HG03342 (cell line): ENCODE measurements at regions not wholly inside any gene's neighbourhood (a gene's known extent, or its start where the extent isn't known, plus 50 kb on each side); places are given as distances from the start of the nearest gene placed in this dataset.
"Not testable (repeated sequence)": the region's sequence is repeated elsewhere in the genome, so short reads cannot be mapped to it uniquely, and the experiment has no call there.

ENCODE experiments used
- ATAC-seq: cut with Tn5 transposase; IDR thresholded peaks from one replicate; pipeline ENCODE4 v1.9.1; 2021; ENCODE audit warnings: mild to moderate bottlenecking, moderate library complexity; ENCODE audit not compliant: unreplicated experiment

DNA sequence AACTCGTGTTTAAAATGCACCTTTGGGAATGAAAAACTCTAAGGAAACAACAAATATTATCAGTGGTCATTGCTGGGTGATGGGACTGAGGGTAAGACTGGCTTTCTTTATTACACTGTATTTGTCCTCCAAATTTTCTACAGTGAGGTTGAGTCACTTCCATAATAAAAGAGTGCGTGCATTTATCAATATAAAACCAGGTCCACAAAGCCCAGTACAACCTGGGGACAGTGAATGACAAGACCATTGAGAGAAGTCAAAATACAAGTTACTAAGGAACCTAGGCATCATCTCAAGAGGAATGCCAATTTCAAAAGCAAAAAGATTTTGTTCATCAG, 76.4 kb downstream of the MAGED4 start:
- ATAC-seq: peak; percentile 3

DNA sequence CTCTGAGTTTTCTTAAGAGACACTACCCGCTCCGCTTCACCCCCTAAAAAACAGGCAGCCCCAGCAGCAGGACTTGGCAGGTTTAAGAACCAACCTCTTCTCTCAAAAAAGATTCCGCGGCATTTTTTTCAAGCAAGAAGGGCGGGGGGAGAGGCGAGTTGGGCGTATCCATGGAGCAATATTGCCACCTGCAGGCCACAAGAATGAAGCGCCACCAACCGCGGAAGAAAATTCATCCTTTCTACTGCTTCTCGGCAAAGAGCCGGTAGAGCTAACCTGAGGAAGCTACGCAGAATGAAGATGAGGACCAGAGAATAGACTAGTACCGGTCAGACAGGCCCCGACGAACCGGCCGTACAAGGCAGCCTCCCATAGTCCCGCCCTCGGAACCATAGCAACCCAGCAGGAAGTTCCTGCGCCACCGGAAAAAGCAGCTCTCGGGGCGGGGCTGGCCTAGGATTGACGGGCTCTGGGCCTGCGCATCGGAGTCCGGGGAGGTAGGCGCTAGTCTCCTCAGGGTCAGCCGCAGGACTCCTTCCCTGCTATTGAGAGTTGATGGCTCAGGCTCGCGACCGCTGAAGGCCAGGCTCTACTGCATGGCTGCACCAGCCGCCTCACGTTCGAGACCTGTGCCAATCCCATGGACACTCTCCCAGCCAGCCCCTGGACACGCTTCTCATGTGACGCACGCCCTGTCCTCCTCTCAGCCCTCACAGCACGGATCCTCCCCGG, 76.9 kb downstream of the MAGED4 start:
- ATAC-seq: peak; percentile 98

DNA sequence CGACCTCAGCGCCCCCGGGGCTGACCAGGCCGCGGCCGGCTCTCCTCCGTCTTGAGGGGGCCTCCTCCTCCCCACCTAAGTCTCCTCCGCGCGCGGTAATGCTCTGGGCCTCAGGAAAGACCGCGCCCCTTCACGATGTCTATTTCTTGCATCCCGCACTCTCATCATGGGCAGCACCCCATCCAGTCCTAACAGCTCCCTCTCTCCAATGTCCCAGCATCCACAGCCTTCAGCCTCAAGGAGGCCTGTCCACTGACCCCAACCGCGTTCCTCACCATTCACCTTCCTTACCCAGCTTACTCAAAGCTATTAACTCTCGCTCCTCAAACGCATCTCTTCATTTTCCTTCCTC, 77.5 kb downstream of the MAGED4 start:
- peak; percentile 8 for ATAC-seq

DNA sequence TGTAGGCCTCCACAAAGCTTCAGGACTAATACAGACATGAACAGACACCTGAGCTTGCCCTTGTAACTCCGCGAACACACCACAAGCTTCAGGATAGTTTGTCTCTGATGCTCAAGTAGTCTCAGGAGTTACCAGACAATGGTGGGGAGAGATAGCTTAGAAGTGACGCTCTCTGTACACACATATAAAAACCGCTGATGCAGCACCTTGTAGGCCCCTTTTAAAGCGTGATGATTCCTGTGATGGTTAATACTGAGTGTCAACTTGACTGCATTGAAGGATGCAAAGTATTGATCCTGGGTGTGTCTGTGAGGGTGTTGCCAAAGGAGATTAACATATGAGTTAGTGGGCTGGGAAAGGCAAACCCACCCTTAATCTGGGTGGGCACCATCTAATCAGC, 78.7 kb downstream of the MAGED4 start:
- ATAC-seq: no peak

- ATAC-seq: no peak
Measured at GRCh38 chrX:52265713-52266112, 81.0 kb downstream of the MAGED4 start.

- ATAC-seq: not testable (repeated sequence)
Measured at GRCh38 chrX:52268502-52268901, 83.8 kb downstream of the MAGED4 start.

DNA sequence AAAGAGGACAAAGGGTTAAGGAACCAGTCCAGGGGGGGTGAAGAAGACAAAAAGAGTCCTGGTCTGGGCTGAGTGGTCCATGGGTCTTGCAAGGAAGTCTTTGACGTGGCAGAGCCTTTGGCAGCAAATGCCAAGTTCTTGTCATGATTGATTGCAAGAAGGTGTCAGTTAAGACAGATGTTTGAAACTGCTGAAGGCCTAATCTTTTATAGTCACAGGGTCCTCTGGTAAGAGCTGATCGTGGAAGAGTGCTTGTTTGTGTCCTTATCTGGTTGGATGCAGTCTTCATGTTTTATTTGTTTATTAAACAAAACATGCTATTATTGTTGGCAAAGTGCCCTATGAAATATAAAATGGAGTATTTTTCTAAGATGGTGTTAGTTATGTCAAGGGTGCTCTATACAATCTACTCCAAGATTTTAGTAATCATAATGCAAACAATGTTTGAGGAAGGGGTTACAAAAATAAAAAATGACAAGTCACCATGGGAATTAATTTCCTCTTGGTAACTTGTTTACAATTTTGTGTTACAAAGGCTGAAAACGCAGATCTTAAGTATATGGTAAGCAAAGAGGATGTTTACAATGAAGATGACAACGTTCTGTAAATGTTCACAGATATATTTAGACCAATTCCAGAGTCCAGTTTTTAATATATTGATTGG, 85.9 kb downstream of the MAGED4 start:
- ATAC-seq: no peak

- ATAC-seq: no peak
Measured at GRCh38 chrX:52271206-52271605, 86.5 kb downstream of the MAGED4 start.

GRCh38 chrX:52277666-52278065, 91.2 kb upstream of the XAGE2 start:
- no peak for ATAC-seq

- no peak for ATAC-seq
Measured at GRCh38 chrX:52280812-52281211, 88.0 kb upstream of the XAGE2 start.

- ATAC-seq: no peak
Measured at GRCh38 chrX:52284865-52285264, 84.0 kb upstream of the XAGE2 start.

DNA sequence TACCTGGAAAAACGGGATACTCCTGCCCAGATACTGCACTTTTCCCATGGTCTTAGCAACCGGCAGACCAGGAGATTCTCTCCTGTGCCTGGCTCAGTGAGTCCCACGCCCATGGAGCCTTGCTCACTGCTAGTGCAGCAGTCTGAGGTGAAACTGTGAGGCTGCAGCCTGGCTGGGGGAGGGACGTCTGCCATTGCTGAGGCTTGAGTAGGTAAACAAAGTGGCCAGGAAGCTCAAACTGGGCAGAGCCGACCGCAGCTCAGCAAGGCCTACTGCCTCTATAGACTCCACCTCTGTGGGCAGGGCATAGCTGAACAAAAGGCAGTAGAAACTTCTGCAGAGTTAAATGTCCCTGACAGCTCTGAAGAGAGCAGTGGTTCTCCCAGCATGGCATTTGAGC, 69.9 kb upstream of the XAGE2 start:
- ATAC-seq: not testable (repeated sequence)

DNA sequence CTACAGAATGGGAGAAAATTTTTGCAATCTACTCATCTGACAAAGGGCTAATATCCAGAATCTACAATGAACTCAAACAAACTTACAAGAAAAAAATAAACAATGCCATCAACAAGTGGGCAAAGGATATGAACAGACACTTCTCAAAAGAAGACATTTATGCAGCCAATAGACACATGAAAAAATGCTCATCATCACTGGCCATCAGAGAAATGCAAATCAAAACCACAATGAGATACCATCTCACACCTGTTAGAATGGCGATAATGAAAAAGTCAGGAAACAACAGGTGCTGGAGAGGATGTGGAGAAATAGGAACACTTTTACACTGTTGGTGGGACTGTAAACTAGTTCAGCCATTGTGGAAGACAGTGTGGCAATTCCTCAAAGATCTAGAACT, 60.3 kb upstream of the XAGE2 start:
- ATAC-seq: not testable (repeated sequence)
